ENCODE measurements at regions not wholly inside any gene's neighbourhood (a gene's known extent, or its start where the extent isn't known, plus 50 kb on each side); places are given as distances from the start of the nearest gene placed in this dataset.

GRCh38 chr9:32247168-32247567, 137.3 kb upstream of the ACO1 start:
- no peak overlapping the region for H3K4me3 ChIP-seq (ENCODE audit: insufficient read depth, low read depth, low read length)
- no peak for DNase-seq
- no peaks in the 10 kb centered on the region for H3K36me3 ChIP-seq (replicated peaks; ENCODE audit: control insufficient read depth, insufficient read depth, low read length)
- H3K27me3 ChIP-seq (ENCODE audit: control insufficient read depth, insufficient read depth, low read length) = no peaks in the 10 kb centered on the region

- Histone ChIP-seq H3K36me3 (replicated peaks; ENCODE audit: control insufficient read depth, insufficient read depth, low read length) (no peaks in the 10 kb centered on the region), H3K27me3 (ENCODE audit: control insufficient read depth, insufficient read depth, low read length) (no peaks in the 10 kb centered on the region), H3K4me3 (ENCODE audit: insufficient read depth, low read depth, low read length) (no peak overlapping the region)
- DNase-seq = no peak
Measured at GRCh38 chr9:32248189-32248712, 136.2 kb upstream of the ACO1 start.

GRCh38 chr9:32251539-32251938, 132.9 kb upstream of the ACO1 start:
- H3K36me3 ChIP-seq (replicated peaks; ENCODE audit: control insufficient read depth, insufficient read depth, low read length) = no peaks in the 10 kb centered on the region
- no peaks in the 10 kb centered on the region for H3K27me3 ChIP-seq (ENCODE audit: control insufficient read depth, insufficient read depth, low read length)
- no peak overlapping the region for H3K4me3 ChIP-seq (ENCODE audit: insufficient read depth, low read depth, low read length)
- DNase-seq = peak; percentile 76

GRCh38 chr9:32253731-32254130, 130.7 kb upstream of the ACO1 start:
- Histone ChIP-seq H3K27me3 (ENCODE audit: control insufficient read depth, insufficient read depth, low read length) (no peaks in the 10 kb centered on the region), H3K4me3 (ENCODE audit: insufficient read depth, low read depth, low read length) (no peak overlapping the region), H3K36me3 (replicated peaks; ENCODE audit: control insufficient read depth, insufficient read depth, low read length) (no peaks in the 10 kb centered on the region)
- DNase-seq = no peak

GRCh38 chr9:32255026-32255425, 129.4 kb upstream of the ACO1 start:
- no peaks in the 10 kb centered on the region for H3K27me3 ChIP-seq (ENCODE audit: control insufficient read depth, insufficient read depth, low read length)
- no peaks in the 10 kb centered on the region for H3K36me3 ChIP-seq (replicated peaks; ENCODE audit: control insufficient read depth, insufficient read depth, low read length)
- H3K4me3 ChIP-seq (ENCODE audit: insufficient read depth, low read depth, low read length) = no peak overlapping the region
- no peak for DNase-seq

GRCh38 chr9:32258482-32258881, 126.0 kb upstream of the ACO1 start:
- no peak overlapping the region for H3K4me3 ChIP-seq (ENCODE audit: insufficient read depth, low read depth, low read length)
- H3K36me3 ChIP-seq (replicated peaks; ENCODE audit: control insufficient read depth, insufficient read depth, low read length) = no peaks in the 10 kb centered on the region
- DNase-seq = no peak
- no peaks in the 10 kb centered on the region for H3K27me3 ChIP-seq (ENCODE audit: control insufficient read depth, insufficient read depth, low read length)

GRCh38 chr9:32260151-32260862, 124.1 kb upstream of the ACO1 start:
- Histone ChIP-seq H3K36me3 (replicated peaks; ENCODE audit: control insufficient read depth, insufficient read depth, low read length) (no peaks in the 10 kb centered on the region), H3K4me3 (ENCODE audit: insufficient read depth, low read depth, low read length) (no peak overlapping the region), H3K27me3 (ENCODE audit: control insufficient read depth, insufficient read depth, low read length) (no peaks in the 10 kb centered on the region)
- DNase-seq = no peak

GRCh38 chr9:32264170-32264864, 120.1 kb upstream of the ACO1 start:
- Histone ChIP-seq H3K27me3 (ENCODE audit: control insufficient read depth, insufficient read depth, low read length) (no peaks in the 10 kb centered on the region), H3K4me3 (ENCODE audit: insufficient read depth, low read depth, low read length) (no peak overlapping the region), H3K36me3 (replicated peaks; ENCODE audit: control insufficient read depth, insufficient read depth, low read length) (no peaks in the 10 kb centered on the region)
- peak; percentile 66 for DNase-seq

- H3K4me3 ChIP-seq (ENCODE audit: insufficient read depth, low read depth, low read length) = no peak overlapping the region
- no peaks in the 10 kb centered on the region for H3K36me3 ChIP-seq (replicated peaks; ENCODE audit: control insufficient read depth, insufficient read depth, low read length)
- no peak for DNase-seq
- no peaks in the 10 kb centered on the region for H3K27me3 ChIP-seq (ENCODE audit: control insufficient read depth, insufficient read depth, low read length)
Measured at GRCh38 chr9:32265037-32265436, 119.4 kb upstream of the ACO1 start.

- Histone ChIP-seq H3K27me3 (ENCODE audit: control insufficient read depth, insufficient read depth, low read length) (no peaks in the 10 kb centered on the region), H3K36me3 (replicated peaks; ENCODE audit: control insufficient read depth, insufficient read depth, low read length) (no peaks in the 10 kb centered on the region), H3K4me3 (ENCODE audit: insufficient read depth, low read depth, low read length) (no peak overlapping the region)
- no peak for DNase-seq
Measured at GRCh38 chr9:32278991-32279390, 105.5 kb upstream of the ACO1 start.

GRCh38 chr9:32289756-32290155, 94.7 kb upstream of the ACO1 start:
- no peak for DNase-seq
- no peaks in the 10 kb centered on the region for H3K36me3 ChIP-seq (replicated peaks; ENCODE audit: control insufficient read depth, insufficient read depth, low read length)
- H3K27me3 ChIP-seq (ENCODE audit: control insufficient read depth, insufficient read depth, low read length) = no peaks in the 10 kb centered on the region
- no peak overlapping the region for H3K4me3 ChIP-seq (ENCODE audit: insufficient read depth, low read depth, low read length)

- H3K4me3 ChIP-seq (ENCODE audit: insufficient read depth, low read depth, low read length) = no peak overlapping the region
- no peaks in the 10 kb centered on the region for H3K36me3 ChIP-seq (replicated peaks; ENCODE audit: control insufficient read depth, insufficient read depth, low read length)
- H3K27me3 ChIP-seq (ENCODE audit: control insufficient read depth, insufficient read depth, low read length) = no peaks in the 10 kb centered on the region
- no peak for DNase-seq
Measured at GRCh38 chr9:32291370-32291769, 93.1 kb upstream of the ACO1 start.

GRCh38 chr9:32292611-32293010, 91.8 kb upstream of the ACO1 start:
- Histone ChIP-seq H3K27me3 (ENCODE audit: control insufficient read depth, insufficient read depth, low read length) (no peaks in the 10 kb centered on the region), H3K4me3 (ENCODE audit: insufficient read depth, low read depth, low read length) (no peak overlapping the region), H3K36me3 (replicated peaks; ENCODE audit: control insufficient read depth, insufficient read depth, low read length) (no peaks in the 10 kb centered on the region)
- no peak for DNase-seq

- Histone ChIP-seq H3K27me3 (ENCODE audit: control insufficient read depth, insufficient read depth, low read length) (no peaks in the 10 kb centered on the region), H3K36me3 (replicated peaks; ENCODE audit: control insufficient read depth, insufficient read depth, low read length) (no peaks in the 10 kb centered on the region), H3K4me3 (ENCODE audit: insufficient read depth, low read depth, low read length) (no peak overlapping the region)
- no peak for DNase-seq
Measured at GRCh38 chr9:32293091-32293490, 91.4 kb upstream of the ACO1 start.

- Histone ChIP-seq H3K4me3 (ENCODE audit: insufficient read depth, low read depth, low read length) (no peak overlapping the region), H3K36me3 (replicated peaks; ENCODE audit: control insufficient read depth, insufficient read depth, low read length) (no peaks in the 10 kb centered on the region), H3K27me3 (ENCODE audit: control insufficient read depth, insufficient read depth, low read length) (no peaks in the 10 kb centered on the region)
- no peak for DNase-seq
Measured at GRCh38 chr9:32294106-32294505, 90.3 kb upstream of the ACO1 start.
